PC-9 (cell line): ENCODE measurements at regions not wholly inside any gene's neighbourhood (a gene's known extent, or its start where the extent isn't known, plus 50 kb on each side); places are given as distances from the start of the nearest gene placed in this dataset.

Experiments used
- EZH2 ChIP-seq: fragments of 200-600 bp; sonication (generic); IDR thresholded peaks from 2 replicates; pipeline ENCODE4 v1.8.0; 2017; ENCODE audit warnings: antibody characterized with exemption, low read depth
- TF ChIP-seq, protein P1 (sequence below): fragments of 200-600 bp; sonication (generic); conservative IDR thresholded peaks from 2 replicates; pipeline ENCODE4 v1.6.1; 2017; ENCODE audit warnings: mixed run types, antibody characterized with exemption, mild to moderate bottlenecking, moderate library complexity

DNA sequence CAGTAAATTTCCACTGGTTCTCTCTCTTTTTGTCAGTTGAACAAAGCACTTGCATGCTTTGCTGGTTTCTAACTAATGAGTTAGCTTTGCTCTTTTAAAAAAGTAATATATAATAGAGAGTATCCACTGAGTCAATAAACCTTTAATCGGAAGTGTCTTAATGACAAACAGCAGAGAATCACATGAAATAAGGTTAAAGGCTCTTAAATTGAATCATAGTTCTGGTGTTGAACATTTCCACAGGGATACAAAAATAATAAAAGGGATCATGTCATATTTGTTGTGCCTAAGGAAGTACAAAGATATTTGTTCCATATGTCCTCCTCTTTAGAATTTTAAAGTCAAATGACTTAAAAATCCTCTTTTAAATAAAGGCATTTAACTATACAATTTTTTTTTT is 362.6 kb downstream of the LRIG3 start:
- TF ChIP-seq, protein P1, sequence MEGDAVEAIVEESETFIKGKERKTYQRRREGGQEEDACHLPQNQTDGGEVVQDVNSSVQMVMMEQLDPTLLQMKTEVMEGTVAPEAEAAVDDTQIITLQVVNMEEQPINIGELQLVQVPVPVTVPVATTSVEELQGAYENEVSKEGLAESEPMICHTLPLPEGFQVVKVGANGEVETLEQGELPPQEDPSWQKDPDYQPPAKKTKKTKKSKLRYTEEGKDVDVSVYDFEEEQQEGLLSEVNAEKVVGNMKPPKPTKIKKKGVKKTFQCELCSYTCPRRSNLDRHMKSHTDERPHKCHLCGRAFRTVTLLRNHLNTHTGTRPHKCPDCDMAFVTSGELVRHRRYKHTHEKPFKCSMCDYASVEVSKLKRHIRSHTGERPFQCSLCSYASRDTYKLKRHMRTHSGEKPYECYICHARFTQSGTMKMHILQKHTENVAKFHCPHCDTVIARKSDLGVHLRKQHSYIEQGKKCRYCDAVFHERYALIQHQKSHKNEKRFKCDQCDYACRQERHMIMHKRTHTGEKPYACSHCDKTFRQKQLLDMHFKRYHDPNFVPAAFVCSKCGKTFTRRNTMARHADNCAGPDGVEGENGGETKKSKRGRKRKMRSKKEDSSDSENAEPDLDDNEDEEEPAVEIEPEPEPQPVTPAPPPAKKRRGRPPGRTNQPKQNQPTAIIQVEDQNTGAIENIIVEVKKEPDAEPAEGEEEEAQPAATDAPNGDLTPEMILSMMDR, result no peak
- TF ChIP-seq EZH2, result no peak
